Panc1 (cell line): ENCODE measurements at regions not wholly inside any gene's neighbourhood (a gene's known extent, or its start where the extent isn't known, plus 50 kb on each side); places are given as distances from the start of the nearest gene placed in this dataset.

ENCODE experiments used
- CTCF ChIP-seq: fragments of 450-650 bp; IDR thresholded peaks from 2 replicates; pipeline ENCODE4 v1.5.1; 2017; ENCODE audit warnings: mild to moderate bottlenecking
- POLR2AphosphoS5 ChIP-seq: IDR thresholded peaks from 2 replicates; pipeline ENCODE4 v1.6.1; 2012; ENCODE audit warnings: mild to moderate bottlenecking, low read depth, low read length, moderate library complexity
- SIN3A ChIP-seq: IDR thresholded peaks from 2 replicates; pipeline ENCODE4 v1.6.1; 2012; ENCODE audit warnings: low read depth, mild to moderate bottlenecking, low read length, moderate library complexity, borderline replicate concordance; ENCODE audit not compliant: insufficient read depth

- TF ChIP-seq CTCF, result no peak
- TF ChIP-seq SIN3A, result no peak
- no peak for TF ChIP-seq POLR2AphosphoS5
Measured at GRCh38 chrX:14267216-14267615, 237.5 kb upstream of the GEMIN8 start.
